ENCODE measurements at regions not wholly inside any gene's neighbourhood (a gene's known extent, or its start where the extent isn't known, plus 50 kb on each side); places are given as distances from the start of the nearest gene placed in this dataset.

DNA sequence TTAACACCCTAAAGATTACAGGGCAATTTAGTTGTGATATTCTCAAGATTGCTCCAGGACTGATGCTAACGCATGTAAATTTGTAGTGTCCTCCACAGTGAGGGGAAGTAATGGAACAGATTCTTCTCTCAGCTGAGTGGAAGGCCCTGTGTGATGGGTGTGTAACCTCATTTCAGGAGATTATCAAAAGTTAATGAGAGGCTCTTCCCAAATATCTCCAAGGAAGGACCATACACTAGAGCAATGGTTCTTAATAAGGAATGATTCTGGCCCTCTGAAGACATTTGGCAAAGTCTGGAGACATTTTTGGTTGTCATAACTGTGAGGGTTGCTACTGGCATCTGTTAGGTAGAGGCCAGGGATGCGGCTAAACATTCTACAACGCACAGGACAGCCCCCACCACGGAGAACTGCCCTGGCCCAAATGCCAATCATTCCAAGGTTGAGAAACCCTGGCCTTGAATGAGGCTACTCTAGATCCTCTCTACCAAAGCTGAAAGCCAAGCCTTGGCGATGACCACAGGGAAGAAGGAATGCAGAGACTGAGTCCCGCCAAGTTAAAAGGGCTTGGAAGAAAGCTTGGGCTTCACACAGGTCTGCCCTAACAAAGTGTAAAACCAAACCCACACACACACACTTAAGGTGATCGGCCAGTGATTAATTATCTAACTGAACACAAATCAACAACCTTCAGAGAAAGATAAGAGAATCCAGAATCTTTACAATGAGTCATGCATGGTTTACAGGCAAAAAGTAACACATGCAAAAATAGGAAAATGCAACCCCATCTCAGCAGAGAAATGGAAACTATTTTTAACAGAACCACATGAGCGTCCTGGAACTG, 135.8 kb downstream of the SYF2 start:
- no peaks in the 10 kb centered on the region for H3K9me2 ChIP-seq (ENCODE audit: insufficient read depth, low read length)
- ChIA-PET POLR2A (interaction anchor here (0.6 to 0.7 kb wide), 2 partner anchors 46 to 371 kb away, joined by 3 read pairs; no protein-coding TSS in a partner anchor), CTCF (ENCODE audit: unreplicated experiment) (interaction anchor here (0.6 kb wide), 1 partner anchor 151 kb away, joined by 4 read pairs; no protein-coding TSS in a partner anchor)
- H3K4me1 ChIP-seq (ENCODE audit: insufficient read depth, low read length, poor library complexity, severe bottlenecking), result peaks cover 27% of the 10 kb centered on the region
- H3K9me3 ChIP-seq (ENCODE audit: low read length), result 0 out of 2 replicates have a peak, but pooled peaks cover 5% of the 10 kb centered on the region
- TF ChIP-seq CTCF (conservative IDR thresholded peaks at IDR 0.05; ENCODE audit: low read length) (no peak), EZH2phosphoT487 (IDR thresholded peaks at IDR 0.05; ENCODE audit: borderline replicate concordance, low read depth, low read length) (no peak)
- DNase-seq (ENCODE audit: low spot score), result no peak
- H3K27ac ChIP-seq (ENCODE audit: low read depth, low read length, poor library complexity, severe bottlenecking), result no peak overlapping the region
- no peak overlapping the region for H3K4me3 ChIP-seq (ENCODE audit: low read depth, low read length, poor library complexity, severe bottlenecking)
- intact Hi-C loops (cut with micrococcal nuclease; ENCODE audit: unreplicated experiment), result no loop called here
- H4K20me1 ChIP-seq (ENCODE audit: insufficient read depth, low read length), result no peaks in the 10 kb centered on the region
- H3K36me3 ChIP-seq (ENCODE audit: insufficient read depth, low read length), result no peaks in the 10 kb centered on the region
- no peaks in the 10 kb centered on the region for H3K79me2 ChIP-seq (ENCODE audit: insufficient read depth, low read depth, low read length)
- no TSS peak for BruUV-seq (replicated peaks)
- H3K4me2 ChIP-seq (ENCODE audit: low read length), result no peak overlapping the region
- H2AFZ ChIP-seq (ENCODE audit: low read length), result no peak overlapping the region

GRCh38 chr1:25095635-25096200, 136.6 kb downstream of the SYF2 start:
- no peak overlapping the region for H2AFZ ChIP-seq (ENCODE audit: low read length)
- intact Hi-C loops (cut with micrococcal nuclease; ENCODE audit: unreplicated experiment), result no loop called here
- H3K27ac ChIP-seq (ENCODE audit: low read depth, low read length, poor library complexity, severe bottlenecking), result no peak overlapping the region
- no TSS peak for BruUV-seq (replicated peaks)
- no peak overlapping the region for H3K4me3 ChIP-seq (ENCODE audit: low read depth, low read length, poor library complexity, severe bottlenecking)
- CTCF ChIA-PET (ENCODE audit: unreplicated experiment), result interaction anchor here (0.6 kb wide), 2 partner anchors 152 to 194 kb away, joined by 4 read pairs; no protein-coding TSS in a partner anchor
- H3K9me2 ChIP-seq (ENCODE audit: insufficient read depth, low read length), result no peaks in the 10 kb centered on the region
- H3K36me3 ChIP-seq (ENCODE audit: insufficient read depth, low read length), result no peaks in the 10 kb centered on the region
- no peaks in the 10 kb centered on the region for H4K20me1 ChIP-seq (ENCODE audit: insufficient read depth, low read length)
- POLR2A ChIA-PET, result interaction anchor here (0.6 kb wide), 1 partner anchor 372 kb away, joined by 3 read pairs; no protein-coding TSS in a partner anchor
- TF ChIP-seq EZH2phosphoT487 (IDR thresholded peaks at IDR 0.05; ENCODE audit: borderline replicate concordance, low read depth, low read length), result no peak
- no peak for TF ChIP-seq CTCF (conservative IDR thresholded peaks at IDR 0.05; ENCODE audit: low read length)
- DNase-seq (ENCODE audit: low spot score), result no peak
- no peaks in the 10 kb centered on the region for H3K79me2 ChIP-seq (ENCODE audit: insufficient read depth, low read depth, low read length)
- peaks cover 23% of the 10 kb centered on the region for H3K4me1 ChIP-seq (ENCODE audit: insufficient read depth, low read length, poor library complexity, severe bottlenecking)
- H3K9me3 ChIP-seq (ENCODE audit: low read length), result 0 out of 2 replicates have a peak, but pooled peaks cover 5% of the 10 kb centered on the region
- no peak overlapping the region for H3K4me2 ChIP-seq (ENCODE audit: low read length)
